ENCODE measurements at regions not wholly inside any gene's neighbourhood (a gene's known extent, or its start where the extent isn't known, plus 50 kb on each side); places are given as distances from the start of the nearest gene placed in this dataset.

GRCh38 chr3:89052386-89052785, 55.0 kb upstream of the EPHA3 start:
- no peak for DNase-seq (ENCODE audit: low read depth in 1 of 2, low spot score in 1 of 2)
- no peak overlapping the region for H3K4me2 ChIP-seq
- no peak overlapping the region for H3K27ac ChIP-seq
- FAIRE-seq, result no peak
- no peaks in the 10 kb centered on the region for H3K4me1 ChIP-seq
- no peak for TF ChIP-seq ESRRA (IDR thresholded peaks at IDR 0.05; ENCODE audit: borderline replicate concordance, low read length)
- no peak for TF ChIP-seq ATOH8 (CRISPR knock-in tag; IDR thresholded peaks at IDR 0.05; ENCODE audit: low read depth)
- no peak for TF ChIP-seq PBX3 (IDR thresholded peaks at IDR 0.05)
- TF ChIP-seq EHF (CRISPR knock-in tag; IDR thresholded peaks at IDR 0.05), result no peak
- no peak for TF ChIP-seq GATA3 (IDR thresholded peaks at IDR 0.05; ENCODE audit: borderline replicate concordance)
- no peak for TF ChIP-seq RNF2 (IDR thresholded peaks at IDR 0.05; ENCODE audit: borderline replicate concordance, low read depth)
- no peak for TF ChIP-seq HOXB13 (CRISPR knock-in tag; IDR thresholded peaks at IDR 0.05; ENCODE audit: low read depth)
- TF ChIP-seq ZNF302 (CRISPR knock-in tag; IDR thresholded peaks at IDR 0.05), result no peak
- no peak for ATAC-seq
- H3K9me3 ChIP-seq, result no peaks in the 10 kb centered on the region
- POLR2A ChIA-PET, result no interaction called here
- CTCF ChIA-PET, result no interaction called here
- no peak overlapping the region for H3K4me3 ChIP-seq
- WGBS (ENCODE audit: missing lambda C conversion rate), result 21% methylated on average over 3 of the region's 3 CpGs

GRCh38 chr3:89057398-89057797, 50.0 kb upstream of the EPHA3 start:
- ChIA-PET POLR2A (no interaction called here), CTCF (no interaction called here)
- no peak overlapping the region for H3K4me2 ChIP-seq
- TF ChIP-seq BHLHE40 (IDR thresholded peaks at IDR 0.05; ENCODE audit: low read depth, low read length) (no peak), SMC3 (IDR thresholded peaks at IDR 0.05) (no peak), NPAS2 (CRISPR knock-in tag; IDR thresholded peaks at IDR 0.05; ENCODE audit: borderline replicate concordance) (no peak), HEYL (CRISPR knock-in tag; IDR thresholded peaks at IDR 0.05) (no peak), RARB (CRISPR knock-in tag; IDR thresholded peaks at IDR 0.05) (no peak), CTCF (IDR thresholded peaks at IDR 0.05) (no peak), JUN (IDR thresholded peaks at IDR 0.05) (no peak)
- no peak overlapping the region for H3K27ac ChIP-seq
- no peaks in the 10 kb centered on the region for H3K9me3 ChIP-seq
- 11% methylated on average over 4 of the region's 4 CpGs for WGBS (ENCODE audit: missing lambda C conversion rate)
- no peak overlapping the region for H3K4me3 ChIP-seq
- no peak for FAIRE-seq
- ATAC-seq, result no peak
- no peak for DNase-seq (ENCODE audit: low read depth in 1 of 2, low spot score in 1 of 2)
- H3K4me1 ChIP-seq, result no peaks in the 10 kb centered on the region

Small RNAs in the stretch of these regions (small RNA-seq; reads per million reads assigned to genes)
- gene RF00019, result 0 reads per million in 6 experiments
